ENCODE measurements at regions not wholly inside any gene's neighbourhood (a gene's known extent, or its start where the extent isn't known, plus 50 kb on each side); places are given as distances from the start of the nearest gene placed in this dataset.
A peak's percentile ranks its signal among the peaks of the same experiment; 100 is the strongest.

- no peak overlapping the region for H3K4ac ChIP-seq (replicated peaks; ENCODE audit: insufficient read length, low read depth, low read length)
- no peak for DNase-seq (ENCODE audit: low read depth in 1 of 2, low spot score in 2 of 2)
Observed at GRCh38 chr15:87716422-87716821, 540.1 kb downstream of the NTRK3 start.

More at GRCh38 chr15:87716422-87716821, 540.1 kb downstream of the NTRK3 start:
- Histone ChIP-seq H2BK15ac (ENCODE audit: low read length) (no peak overlapping the region), H2AFZ (ENCODE audit: low read length) (no peak overlapping the region), H3K9ac (replicated peaks in 1 of 4; ENCODE audit: extremely low read depth in 1 of 4, low read depth in 3 of 4, low read length in 3 of 4) (no peak overlapping the region), H2BK12ac (ENCODE audit: low read depth, low read length) (no peak overlapping the region), H2AK5ac (ENCODE audit: low read depth, low read length) (no peak overlapping the region), H3K23ac (ENCODE audit: insufficient read length) (no peak overlapping the region), H3K4me3 (ENCODE audit: extremely low read depth in 1 of 4, insufficient read depth in 2 of 4, low read depth in 3 of 4, low read length in 4 of 4) (no peak overlapping the region), H3K36me3 (ENCODE audit: control insufficient read depth in 2 of 4, insufficient read depth in 4 of 4, low read length in 3 of 4) (no peaks in the 10 kb centered on the region), H3K4me1 (replicated peaks in 1 of 4; ENCODE audit: control insufficient read depth in 3 of 4, insufficient read depth in 4 of 4, low read length in 3 of 4) (no peaks in the 10 kb centered on the region), H2BK5ac (ENCODE audit: low read depth, low read length) (no peak overlapping the region), H4K20me1 (replicated peaks in 1 of 2; ENCODE audit: control insufficient read depth in 1 of 2, insufficient read depth in 2 of 2, low read length in 2 of 2) (no peaks in the 10 kb centered on the region), H3K56ac (replicated peaks; ENCODE audit: insufficient read length, low read depth, low read length) (no peak overlapping the region), H3K79me1 (ENCODE audit: low read depth, low read length) (no peaks in the 10 kb centered on the region), H3K79me2 (ENCODE audit: control insufficient read depth in 1 of 2, insufficient read depth in 2 of 2, low read length in 2 of 2) (no peaks in the 10 kb centered on the region), H4K5ac (ENCODE audit: insufficient read length, low read depth, low read length) (no peak overlapping the region), H3K18ac (ENCODE audit: extremely low read depth, low read length) (no peak overlapping the region), H3K4me2 (ENCODE audit: insufficient read depth in 1 of 2, low read depth in 2 of 2, low read length in 2 of 2) (no peak overlapping the region), H2BK120ac (replicated peaks; ENCODE audit: low read depth, low read length) (no peak overlapping the region), H3K23me2 (ENCODE audit: low read depth, low read length) (no peaks in the 10 kb centered on the region), H3K27me3 (replicated peaks in 1 of 4; ENCODE audit: control insufficient read depth in 3 of 4, extremely low read depth in 1 of 4, insufficient read depth in 3 of 4, low read length in 3 of 4) (no peaks in the 10 kb centered on the region), H4K8ac (ENCODE audit: extremely low read depth, insufficient read depth, low read length) (no peak overlapping the region), H3K9me3 (ENCODE audit: insufficient read depth in 2 of 2, low read depth in 1 of 2, low read length in 1 of 2) (no peaks in the 10 kb centered on the region), H4K91ac (replicated peaks; ENCODE audit: insufficient read length, low read length) (no peak overlapping the region), H3K14ac (ENCODE audit: insufficient read length) (no peak overlapping the region), H2BK20ac (ENCODE audit: low read length) (no peak overlapping the region), H3K27ac (ENCODE audit: low read depth, low read length) (no peak overlapping the region)
- no peak for TF ChIP-seq POLR2A (IDR thresholded peaks at IDR 0.05; ENCODE audit: control extremely low read depth in 1 of 2, low read depth in 2 of 2, low read length in 2 of 2)
- TF ChIP-seq RFX5 (IDR thresholded peaks at IDR 0.05; ENCODE audit: borderline replicate concordance, low read depth, low read length): no peak
- TF ChIP-seq TAF7 (optimal IDR thresholded peaks at IDR 0.05; ENCODE audit: borderline replicate concordance, low read depth, low read length): no peak
- no peak for TF ChIP-seq HDAC2 (IDR thresholded peaks at IDR 0.05; ENCODE audit: borderline replicate concordance in 1 of 2, low read depth in 2 of 2, low read length in 2 of 2)
- TF ChIP-seq NANOG (IDR thresholded peaks at IDR 0.05; ENCODE audit: insufficient read depth, low read depth, low read length, poor library complexity, severe bottlenecking): no peak
- no peak for TF ChIP-seq JUN (IDR thresholded peaks at IDR 0.05; ENCODE audit: low read depth, low read length)
- TF ChIP-seq CTCF (IDR thresholded peaks at IDR 0.05; ENCODE audit: control extremely low read depth in 1 of 3, insufficient read depth in 1 of 3, low read depth in 1 of 3, low read length in 3 of 3): peak; percentile 36 to 65 (median 49)
- TF ChIP-seq CTBP2 (IDR thresholded peaks at IDR 0.05; ENCODE audit: borderline replicate concordance, insufficient read depth, insufficient read length, low read length): no peak
- no peak for TF ChIP-seq SIN3A (conservative IDR thresholded peaks at IDR 0.05 in 1 of 2, IDR thresholded peaks at IDR 0.05 in 1 of 2; ENCODE audit: low read depth in 1 of 2, low read length in 2 of 2)
- TF ChIP-seq RAD21 (IDR thresholded peaks at IDR 0.05 in 1 of 2, conservative IDR thresholded peaks at IDR 0.05 in 1 of 2; ENCODE audit: low read depth in 2 of 2, low read length in 2 of 2): peak; percentile 59 to 70
- WGBS, 2 experiments (ENCODE audit: extremely low coverage in 1 of 2, insufficient coverage in 1 of 2, insufficient read length in 1 of 2, insufficient replicate concordance in 2 of 2, low coverage in 1 of 2, low lambda C conversion rate in 2 of 2, missing lambda C conversion rate in 1 of 2): 62% methylated on average over 3 of the region's 3 CpGs; no CpG with 5 or more reads in 1 of the 2 experiments
- FAIRE-seq: peak; percentile 39
- CTCF ChIA-PET (ENCODE audit: partially characterized antibody): interaction anchor here (0.6 to 3.5 kb wide), 24 partner anchors 9 to 592 kb away, joined by 3 to 11 read pairs (median 4); no protein-coding TSS in a partner anchor
- POLR2A ChIA-PET (ENCODE audit: partially characterized antibody): interaction anchor here (0.6 kb wide), 1 partner anchor 23 kb away, joined by 3 read pairs; no protein-coding TSS in a partner anchor
